GM23338 (cell line): ENCODE measurements at regions not wholly inside any gene's neighbourhood (a gene's known extent, or its start where the extent isn't known, plus 50 kb on each side); places are given as distances from the start of the nearest gene placed in this dataset.

Experiments
- ATAC-seq: fragments of 200-7000 bp; cut with Tn5 transposase; 3 replicates; pipeline ENCODE4 v1.9.1; 2020
- DNase-seq: peaks from one replicate; pipeline ENCODE4 v3.0.0-alpha.2; 2015; ENCODE audit warnings: low spot score
- H2AFZ ChIP-seq: fragments of 200-600 bp; sonication (generic); 2 replicates; pipeline ENCODE4 v1.8.0; 2016; ENCODE audit warnings: antibody characterized with exemption, mild to moderate bottlenecking, moderate library complexity
- H3F3A ChIP-seq: fragments of 200-600 bp; sonication (generic); replicated peaks from 2 replicates; pipeline ENCODE4 v1.8.0; 2017; ENCODE audit warnings: antibody characterized with exemption, mixed run types, low read depth
- H3K27ac ChIP-seq: fragments of 200-600 bp; sonication (generic); 2 replicates; pipeline ENCODE4 v1.6.1; 2016; ENCODE audit warnings: low read depth
- H3K27me3 ChIP-seq: fragments of 200-600 bp; sonication (generic); 2 replicates; pipeline ENCODE4 v1.8.0; 2016; ENCODE audit warnings: mild to moderate bottlenecking, mixed run types, moderate library complexity; ENCODE audit not compliant: insufficient read depth
- H3K36me3 ChIP-seq: fragments of 200-600 bp; sonication (generic); 2 replicates; pipeline ENCODE4 v1.8.0; 2016; ENCODE audit warnings: mild to moderate bottlenecking; ENCODE audit not compliant: insufficient read depth
- H3K4me1 ChIP-seq: fragments of 200-600 bp; sonication (generic); 2 replicates; pipeline ENCODE4 v1.8.0; 2016; ENCODE audit warnings: mild to moderate bottlenecking, moderate library complexity; ENCODE audit not compliant: insufficient read depth
- H3K4me2 ChIP-seq: fragments of 200-600 bp; sonication (generic); 2 replicates; pipeline ENCODE4 v1.7.1; 2017; ENCODE audit warnings: mixed run types
- H3K4me3 ChIP-seq: fragments of 200-600 bp; sonication (generic); 2 replicates; pipeline ENCODE4 v1.6.1; 2016; ENCODE audit warnings: mixed run types
- H3K79me2 ChIP-seq: fragments of 200-600 bp; sonication (generic); replicated peaks from 2 replicates; pipeline ENCODE4 v1.8.0; 2017; ENCODE audit warnings: mild to moderate bottlenecking; ENCODE audit not compliant: insufficient read depth
- H3K9me2 ChIP-seq: fragments of 200-600 bp; sonication (generic); 2 replicates; pipeline ENCODE4 v1.8.0; 2017; ENCODE audit not compliant: insufficient read depth
- H4K20me1 ChIP-seq: fragments of 200-600 bp; sonication (generic); replicated peaks from 2 replicates; pipeline ENCODE4 v1.8.0; 2017; ENCODE audit warnings: mild to moderate bottlenecking; ENCODE audit not compliant: insufficient read depth
- H3K27ac Mint-ChIP-seq: 2 replicates; pipeline ENCODE4 v1.8.0; 2020; ENCODE audit warnings: inconsistent platforms, mild to moderate bottlenecking, moderate library complexity, mixed read lengths
- H3K27me3 Mint-ChIP-seq: 3 replicates; pipeline ENCODE4 v1.8.0; 2022; ENCODE audit warnings: low read depth, mild to moderate bottlenecking, moderate library complexity, mixed read lengths, inconsistent platforms; ENCODE audit not compliant: insufficient read depth, poor library complexity
- H3K36me3 Mint-ChIP-seq: 3 replicates; pipeline ENCODE4 v1.8.0; 2021; ENCODE audit warnings: low read depth, mild to moderate bottlenecking, inconsistent platforms, moderate library complexity, mixed read lengths
- H3K4me1 Mint-ChIP-seq: 3 replicates; pipeline ENCODE4 v1.8.0; 2020; ENCODE audit warnings: mild to moderate bottlenecking, inconsistent platforms, mixed read lengths
- H3K4me3 Mint-ChIP-seq: 3 replicates; pipeline ENCODE4 v1.8.0; 2021; ENCODE audit warnings: moderate library complexity, mild to moderate bottlenecking, inconsistent platforms, mixed read lengths
- H3K9me3 Mint-ChIP-seq: 3 replicates; pipeline ENCODE4 v1.8.0; 2020; ENCODE audit warnings: moderate library complexity, mild to moderate bottlenecking, inconsistent platforms, mixed read lengths
- CREB1 ChIP-seq: fragments of 250-450 bp; sonication (Bioruptor Pico); IDR thresholded peaks from 2 replicates; pipeline ENCODE4 v1.5.0; 2020; ENCODE audit warnings: low read depth, mild to moderate bottlenecking, moderate library complexity
- EZH2 ChIP-seq: fragments of 200-600 bp; sonication (generic); IDR thresholded peaks from one replicate; pipeline ENCODE4 v1.8.0; 2017; ENCODE audit warnings: antibody characterized with exemption, mild to moderate bottlenecking, low read depth; ENCODE audit not compliant: unreplicated experiment
- EZH2phosphoT487 ChIP-seq: fragments of 200-600 bp; sonication (generic); IDR thresholded peaks from one replicate; pipeline ENCODE4 v1.8.1; 2018; ENCODE audit warnings: antibody characterized with exemption; ENCODE audit not compliant: unreplicated experiment
- JUNB ChIP-seq: IDR thresholded peaks from one replicate; pipeline ENCODE4 v1.6.1; 2016; ENCODE audit warnings: antibody characterized with exemption; ENCODE audit not compliant: unreplicated experiment
- NANOG ChIP-seq: IDR thresholded peaks from 2 replicates; pipeline ENCODE4 v1.6.1; 2016; ENCODE audit warnings: antibody characterized with exemption, borderline replicate concordance
- POLR2AphosphoS5 ChIP-seq: IDR thresholded peaks from 2 replicates; pipeline ENCODE4 v1.6.1; 2016; ENCODE audit warnings: antibody characterized with exemption, low read depth
- STAT1 ChIP-seq: IDR thresholded peaks from one replicate; pipeline ENCODE4 v1.6.1; 2016; ENCODE audit warnings: antibody characterized with exemption; ENCODE audit not compliant: unreplicated experiment
- ZNF114 ChIP-seq: fragments of 250-450 bp; sonication (Bioruptor Pico); IDR thresholded peaks from 2 replicates; pipeline ENCODE4 v1.5.0; 2020; ENCODE audit warnings: mild to moderate bottlenecking, moderate library complexity
- ZNF331 ChIP-seq: fragments of 250-450 bp; sonication (Bioruptor Pico); IDR thresholded peaks from 2 replicates; pipeline ENCODE4 v1.5.0; 2020; ENCODE audit warnings: low read depth, mild to moderate bottlenecking, moderate library complexity
- TF ChIP-seq, protein P1 (sequence below): IDR thresholded peaks from one replicate; pipeline ENCODE4 v1.6.1; 2018; ENCODE audit warnings: antibody characterized with exemption; ENCODE audit not compliant: unreplicated experiment
- TF ChIP-seq, protein P2 (sequence below): IDR thresholded peaks from 2 replicates; pipeline ENCODE4 v1.6.1; 2016; ENCODE audit warnings: antibody characterized with exemption
- TF ChIP-seq, protein P3 (sequence below), 2 experiments: fragments of 200-600 bp in 1 of 2; sonication (generic) in 1 of 2; conservative IDR thresholded peaks; 2 replicates each; pipeline versions ENCODE4 v1.5.1 to v1.6.1; 2016 to 2017; ENCODE audit warnings: antibody characterized with exemption in 2 of 2, low read depth in 2 of 2, mild to moderate bottlenecking in 2 of 2, moderate library complexity in 1 of 2
- TF ChIP-seq, protein P4 (sequence below): fragments of 250-450 bp; sonication (Bioruptor Pico); IDR thresholded peaks from 2 replicates; pipeline ENCODE4 v1.5.0; 2020; ENCODE audit warnings: mild to moderate bottlenecking, moderate library complexity

DNA sequence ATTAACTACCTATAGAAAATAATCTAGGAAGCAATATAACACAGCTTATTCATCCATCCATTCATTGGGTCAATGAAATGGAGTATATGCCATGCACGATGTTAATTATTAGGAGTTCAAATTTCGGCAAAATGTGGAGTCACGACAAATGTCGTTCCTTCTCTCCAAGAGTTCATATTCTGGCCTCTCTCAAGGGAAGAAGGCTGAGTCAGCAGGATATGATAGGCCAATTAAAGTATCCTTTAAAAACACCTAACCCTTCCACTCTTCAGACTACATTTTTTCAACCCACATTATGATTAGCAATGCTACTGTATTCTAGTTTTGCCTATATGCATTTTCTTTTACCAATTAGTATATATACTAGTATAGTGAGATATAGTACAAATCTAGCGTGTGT is 163.1 kb downstream of the LARP7 start (continued):
- TF ChIP-seq, protein P1, sequence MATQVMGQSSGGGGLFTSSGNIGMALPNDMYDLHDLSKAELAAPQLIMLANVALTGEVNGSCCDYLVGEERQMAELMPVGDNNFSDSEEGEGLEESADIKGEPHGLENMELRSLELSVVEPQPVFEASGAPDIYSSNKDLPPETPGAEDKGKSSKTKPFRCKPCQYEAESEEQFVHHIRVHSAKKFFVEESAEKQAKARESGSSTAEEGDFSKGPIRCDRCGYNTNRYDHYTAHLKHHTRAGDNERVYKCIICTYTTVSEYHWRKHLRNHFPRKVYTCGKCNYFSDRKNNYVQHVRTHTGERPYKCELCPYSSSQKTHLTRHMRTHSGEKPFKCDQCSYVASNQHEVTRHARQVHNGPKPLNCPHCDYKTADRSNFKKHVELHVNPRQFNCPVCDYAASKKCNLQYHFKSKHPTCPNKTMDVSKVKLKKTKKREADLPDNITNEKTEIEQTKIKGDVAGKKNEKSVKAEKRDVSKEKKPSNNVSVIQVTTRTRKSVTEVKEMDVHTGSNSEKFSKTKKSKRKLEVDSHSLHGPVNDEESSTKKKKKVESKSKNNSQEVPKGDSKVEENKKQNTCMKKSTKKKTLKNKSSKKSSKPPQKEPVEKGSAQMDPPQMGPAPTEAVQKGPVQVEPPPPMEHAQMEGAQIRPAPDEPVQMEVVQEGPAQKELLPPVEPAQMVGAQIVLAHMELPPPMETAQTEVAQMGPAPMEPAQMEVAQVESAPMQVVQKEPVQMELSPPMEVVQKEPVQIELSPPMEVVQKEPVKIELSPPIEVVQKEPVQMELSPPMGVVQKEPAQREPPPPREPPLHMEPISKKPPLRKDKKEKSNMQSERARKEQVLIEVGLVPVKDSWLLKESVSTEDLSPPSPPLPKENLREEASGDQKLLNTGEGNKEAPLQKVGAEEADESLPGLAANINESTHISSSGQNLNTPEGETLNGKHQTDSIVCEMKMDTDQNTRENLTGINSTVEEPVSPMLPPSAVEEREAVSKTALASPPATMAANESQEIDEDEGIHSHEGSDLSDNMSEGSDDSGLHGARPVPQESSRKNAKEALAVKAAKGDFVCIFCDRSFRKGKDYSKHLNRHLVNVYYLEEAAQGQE: no peak
- TF ChIP-seq ZNF114 (CRISPR knock-in tag): no peak
- TF ChIP-seq, protein P2, sequence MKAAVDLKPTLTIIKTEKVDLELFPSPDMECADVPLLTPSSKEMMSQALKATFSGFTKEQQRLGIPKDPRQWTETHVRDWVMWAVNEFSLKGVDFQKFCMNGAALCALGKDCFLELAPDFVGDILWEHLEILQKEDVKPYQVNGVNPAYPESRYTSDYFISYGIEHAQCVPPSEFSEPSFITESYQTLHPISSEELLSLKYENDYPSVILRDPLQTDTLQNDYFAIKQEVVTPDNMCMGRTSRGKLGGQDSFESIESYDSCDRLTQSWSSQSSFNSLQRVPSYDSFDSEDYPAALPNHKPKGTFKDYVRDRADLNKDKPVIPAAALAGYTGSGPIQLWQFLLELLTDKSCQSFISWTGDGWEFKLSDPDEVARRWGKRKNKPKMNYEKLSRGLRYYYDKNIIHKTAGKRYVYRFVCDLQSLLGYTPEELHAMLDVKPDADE: no peak
- TF ChIP-seq, protein P3, sequence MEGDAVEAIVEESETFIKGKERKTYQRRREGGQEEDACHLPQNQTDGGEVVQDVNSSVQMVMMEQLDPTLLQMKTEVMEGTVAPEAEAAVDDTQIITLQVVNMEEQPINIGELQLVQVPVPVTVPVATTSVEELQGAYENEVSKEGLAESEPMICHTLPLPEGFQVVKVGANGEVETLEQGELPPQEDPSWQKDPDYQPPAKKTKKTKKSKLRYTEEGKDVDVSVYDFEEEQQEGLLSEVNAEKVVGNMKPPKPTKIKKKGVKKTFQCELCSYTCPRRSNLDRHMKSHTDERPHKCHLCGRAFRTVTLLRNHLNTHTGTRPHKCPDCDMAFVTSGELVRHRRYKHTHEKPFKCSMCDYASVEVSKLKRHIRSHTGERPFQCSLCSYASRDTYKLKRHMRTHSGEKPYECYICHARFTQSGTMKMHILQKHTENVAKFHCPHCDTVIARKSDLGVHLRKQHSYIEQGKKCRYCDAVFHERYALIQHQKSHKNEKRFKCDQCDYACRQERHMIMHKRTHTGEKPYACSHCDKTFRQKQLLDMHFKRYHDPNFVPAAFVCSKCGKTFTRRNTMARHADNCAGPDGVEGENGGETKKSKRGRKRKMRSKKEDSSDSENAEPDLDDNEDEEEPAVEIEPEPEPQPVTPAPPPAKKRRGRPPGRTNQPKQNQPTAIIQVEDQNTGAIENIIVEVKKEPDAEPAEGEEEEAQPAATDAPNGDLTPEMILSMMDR (conservative IDR thresholded peaks at IDR 0.05; ENCODE audit: low read depth in 2 of 2): no peak
- no peak for TF ChIP-seq NANOG
- no peak for TF ChIP-seq STAT1
- TF ChIP-seq CREB1: no peak
- no peak for TF ChIP-seq ZNF331
- no peak for TF ChIP-seq EZH2phosphoT487
- no peak for TF ChIP-seq EZH2
- no peak for TF ChIP-seq JUNB

DNA sequence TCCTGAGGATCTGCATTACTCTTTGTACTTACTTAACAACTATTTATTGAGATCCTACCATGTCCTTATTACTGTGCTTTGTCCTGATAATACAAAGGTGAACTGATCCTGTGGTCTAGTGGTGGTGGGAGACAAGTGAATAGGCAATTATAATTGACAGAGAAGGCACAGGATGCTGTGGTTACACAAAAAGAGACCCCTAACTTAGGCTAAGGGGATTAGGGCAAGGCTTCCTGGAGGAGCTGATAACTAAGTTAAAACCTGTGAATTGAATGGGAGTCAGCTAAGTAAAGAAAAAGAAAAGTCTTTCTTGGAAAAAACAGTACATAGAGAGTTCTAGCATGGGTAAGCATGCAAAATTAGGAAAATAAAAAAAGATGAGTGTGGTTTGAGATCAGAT is 164.4 kb downstream of the LARP7 start:
- Histone ChIP-seq H3K36me3 (peaks cover 3% of the 10 kb centered on the region; the same call in 1 of the 2 replicates), H3K27me3 (no peaks in the 10 kb centered on the region), H3K4me3 (no peak overlapping the region), H2AFZ (no peak overlapping the region), H3K4me2 (no peak overlapping the region), H3K4me1 (peaks cover 8% of the 10 kb centered on the region; the same call in 1 of the 2 replicates), H3K27ac (no peak overlapping the region), H3K9me2 (no peaks in the 10 kb centered on the region), H3F3A (0 out of 2 replicates have a peak, but pooled peaks cover 5% of the 10 kb centered on the region), H3K79me2 (0 out of 2 replicates have a peak, but pooled peaks cover 9% of the 10 kb centered on the region), H4K20me1 (peaks cover 6% of the 10 kb centered on the region; the same call in 1 of the 2 replicates)
- Mint-ChIP-seq H3K27me3 (peaks cover 3% of the 10 kb centered on the region), H3K27ac (no peak overlapping the region), H3K36me3 (peaks cover 8% of the 10 kb centered on the region; the same call in 2 of the 3 replicates), H3K4me3 (no peak overlapping the region), H3K9me3 (no peaks in the 10 kb centered on the region), H3K4me1 (peaks cover 13% of the 10 kb centered on the region; the same call in 2 of the 3 replicates)
- no peak for ATAC-seq
- no peak for DNase-seq
- TF ChIP-seq STAT1 (no peak), EZH2phosphoT487 (no peak), POLR2AphosphoS5 (no peak), ZNF114 (CRISPR knock-in tag) (no peak), JUNB (no peak), EZH2 (no peak), CREB1 (no peak)
- TF ChIP-seq, protein P4, sequence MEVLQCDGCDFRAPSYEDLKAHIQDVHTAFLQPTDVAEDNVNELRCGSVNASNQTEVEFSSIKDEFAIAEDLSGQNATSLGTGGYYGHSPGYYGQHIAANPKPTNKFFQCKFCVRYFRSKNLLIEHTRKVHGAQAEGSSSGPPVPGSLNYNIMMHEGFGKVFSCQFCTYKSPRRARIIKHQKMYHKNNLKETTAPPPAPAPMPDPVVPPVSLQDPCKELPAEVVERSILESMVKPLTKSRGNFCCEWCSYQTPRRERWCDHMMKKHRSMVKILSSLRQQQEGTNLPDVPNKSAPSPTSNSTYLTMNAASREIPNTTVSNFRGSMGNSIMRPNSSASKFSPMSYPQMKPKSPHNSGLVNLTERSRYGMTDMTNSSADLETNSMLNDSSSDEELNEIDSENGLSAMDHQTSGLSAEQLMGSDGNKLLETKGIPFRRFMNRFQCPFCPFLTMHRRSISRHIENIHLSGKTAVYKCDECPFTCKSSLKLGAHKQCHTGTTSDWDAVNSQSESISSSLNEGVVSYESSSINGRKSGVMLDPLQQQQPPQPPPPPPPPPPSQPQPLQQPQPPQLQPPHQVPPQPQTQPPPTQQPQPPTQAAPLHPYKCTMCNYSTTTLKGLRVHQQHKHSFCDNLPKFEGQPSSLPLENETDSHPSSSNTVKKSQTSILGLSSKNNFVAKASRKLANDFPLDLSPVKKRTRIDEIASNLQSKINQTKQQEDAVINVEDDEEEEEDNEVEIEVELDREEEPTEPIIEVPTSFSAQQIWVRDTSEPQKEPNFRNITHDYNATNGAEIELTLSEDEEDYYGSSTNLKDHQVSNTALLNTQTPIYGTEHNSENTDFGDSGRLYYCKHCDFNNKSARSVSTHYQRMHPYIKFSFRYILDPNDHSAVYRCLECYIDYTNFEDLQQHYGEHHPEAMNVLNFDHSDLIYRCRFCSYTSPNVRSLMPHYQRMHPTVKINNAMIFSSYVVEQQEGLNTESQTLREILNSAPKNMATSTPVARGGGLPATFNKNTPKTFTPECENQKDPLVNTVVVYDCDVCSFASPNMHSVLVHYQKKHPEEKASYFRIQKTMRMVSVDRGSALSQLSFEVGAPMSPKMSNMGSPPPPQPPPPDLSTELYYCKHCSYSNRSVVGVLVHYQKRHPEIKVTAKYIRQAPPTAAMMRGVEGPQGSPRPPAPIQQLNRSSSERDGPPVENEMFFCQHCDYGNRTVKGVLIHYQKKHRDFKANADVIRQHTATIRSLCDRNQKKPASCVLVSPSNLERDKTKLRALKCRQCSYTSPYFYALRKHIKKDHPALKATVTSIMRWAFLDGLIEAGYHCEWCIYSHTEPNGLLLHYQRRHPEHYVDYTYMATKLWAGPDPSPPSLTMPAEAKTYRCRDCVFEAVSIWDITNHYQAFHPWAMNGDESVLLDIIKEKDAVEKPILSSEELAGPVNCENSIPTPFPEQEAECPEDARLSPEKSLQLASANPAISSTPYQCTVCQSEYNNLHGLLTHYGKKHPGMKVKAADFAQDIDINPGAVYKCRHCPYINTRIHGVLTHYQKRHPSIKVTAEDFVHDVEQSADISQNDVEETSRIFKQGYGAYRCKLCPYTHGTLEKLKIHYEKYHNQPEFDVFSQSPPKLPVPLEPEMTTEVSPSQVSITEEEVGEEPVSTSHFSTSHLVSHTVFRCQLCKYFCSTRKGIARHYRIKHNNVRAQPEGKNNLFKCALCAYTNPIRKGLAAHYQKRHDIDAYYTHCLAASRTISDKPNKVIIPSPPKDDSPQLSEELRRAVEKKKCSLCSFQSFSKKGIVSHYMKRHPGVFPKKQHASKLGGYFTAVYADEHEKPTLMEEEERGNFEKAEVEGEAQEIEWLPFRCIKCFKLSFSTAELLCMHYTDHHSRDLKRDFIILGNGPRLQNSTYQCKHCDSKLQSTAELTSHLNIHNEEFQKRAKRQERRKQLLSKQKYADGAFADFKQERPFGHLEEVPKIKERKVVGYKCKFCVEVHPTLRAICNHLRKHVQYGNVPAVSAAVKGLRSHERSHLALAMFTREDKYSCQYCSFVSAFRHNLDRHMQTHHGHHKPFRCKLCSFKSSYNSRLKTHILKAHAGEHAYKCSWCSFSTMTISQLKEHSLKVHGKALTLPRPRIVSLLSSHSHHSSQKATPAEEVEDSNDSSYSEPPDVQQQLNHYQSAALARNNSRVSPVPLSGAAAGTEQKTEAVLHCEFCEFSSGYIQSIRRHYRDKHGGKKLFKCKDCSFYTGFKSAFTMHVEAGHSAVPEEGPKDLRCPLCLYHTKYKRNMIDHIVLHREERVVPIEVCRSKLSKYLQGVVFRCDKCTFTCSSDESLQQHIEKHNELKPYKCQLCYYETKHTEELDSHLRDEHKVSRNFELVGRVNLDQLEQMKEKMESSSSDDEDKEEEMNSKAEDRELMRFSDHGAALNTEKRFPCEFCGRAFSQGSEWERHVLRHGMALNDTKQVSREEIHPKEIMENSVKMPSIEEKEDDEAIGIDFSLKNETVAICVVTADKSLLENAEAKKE (CRISPR knock-in tag): no peak
